Ishikawa (cell line): ENCODE measurements at regions not wholly inside any gene's neighbourhood (a gene's known extent, or its start where the extent isn't known, plus 50 kb on each side); places are given as distances from the start of the nearest gene placed in this dataset.

Source experiments
- CEBPB ChIP-seq: IDR thresholded peaks from 2 replicates; pipeline ENCODE4 v1.6.1; 2012
- CREB1 ChIP-seq: IDR thresholded peaks from 2 replicates; pipeline ENCODE4 v1.6.1; 2012; ENCODE audit warnings: low read depth
- EGR1 ChIP-seq: IDR thresholded peaks from 2 replicates; pipeline ENCODE4 v1.6.1; 2012
- EP300 ChIP-seq: IDR thresholded peaks from 2 replicates; pipeline ENCODE4 v1.6.1; 2012; ENCODE audit warnings: borderline replicate concordance
- FOXM1 ChIP-seq: IDR thresholded peaks from 2 replicates; pipeline ENCODE4 v1.6.1; 2012; ENCODE audit warnings: low read depth, borderline replicate concordance
- NFIC ChIP-seq: IDR thresholded peaks from 2 replicates; pipeline ENCODE4 v1.6.1; 2012
- RAD21 ChIP-seq: IDR thresholded peaks from 2 replicates; pipeline ENCODE4 v1.6.1; 2012; ENCODE audit warnings: low read depth
- TAF1 ChIP-seq: IDR thresholded peaks from 2 replicates; pipeline ENCODE4 v1.6.1; 2012; ENCODE audit warnings: low read depth, mild to moderate bottlenecking
- TCF12 ChIP-seq: IDR thresholded peaks from 2 replicates; pipeline ENCODE4 v1.6.1; 2012; ENCODE audit warnings: low read depth
- TEAD4 ChIP-seq: IDR thresholded peaks from 2 replicates; pipeline ENCODE4 v1.6.1; 2012
- YY1 ChIP-seq: IDR thresholded peaks from 2 replicates; pipeline ENCODE4 v1.6.1; 2012; ENCODE audit warnings: low read depth
- ZBTB7A ChIP-seq: IDR thresholded peaks from 2 replicates; pipeline ENCODE4 v1.6.1; 2012; ENCODE audit warnings: low read depth
- TF ChIP-seq, protein P1 (sequence below): IDR thresholded peaks from 2 replicates; pipeline ENCODE4 v1.6.1; 2012
- TF ChIP-seq, protein P2 (sequence below): IDR thresholded peaks from 2 replicates; pipeline ENCODE4 v1.6.1; 2012
- TF ChIP-seq, protein P3 (sequence below): IDR thresholded peaks from 2 replicates; pipeline ENCODE4 v1.6.1; 2012; ENCODE audit warnings: low read depth, mild to moderate bottlenecking

DNA sequence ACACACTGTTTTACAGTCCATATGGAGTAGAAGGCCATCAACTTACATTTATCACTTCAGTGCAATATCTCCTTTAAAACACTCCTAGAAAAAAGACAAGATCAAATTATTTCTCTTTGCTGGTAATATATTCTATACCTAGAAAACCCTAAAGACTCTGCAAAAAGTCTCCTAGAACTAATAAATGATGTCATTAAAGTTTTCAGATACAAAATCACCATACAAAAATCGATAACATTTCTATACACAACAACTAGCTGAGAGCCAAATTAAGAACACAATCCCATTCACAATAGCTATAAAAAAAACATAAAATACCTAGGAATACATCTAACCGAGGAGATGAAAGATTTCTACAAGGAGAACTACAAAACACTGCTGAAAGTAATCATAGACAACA, 300.3 kb downstream of the CETN3 start:
- no peak for TF ChIP-seq TEAD4
- TF ChIP-seq, protein P1, sequence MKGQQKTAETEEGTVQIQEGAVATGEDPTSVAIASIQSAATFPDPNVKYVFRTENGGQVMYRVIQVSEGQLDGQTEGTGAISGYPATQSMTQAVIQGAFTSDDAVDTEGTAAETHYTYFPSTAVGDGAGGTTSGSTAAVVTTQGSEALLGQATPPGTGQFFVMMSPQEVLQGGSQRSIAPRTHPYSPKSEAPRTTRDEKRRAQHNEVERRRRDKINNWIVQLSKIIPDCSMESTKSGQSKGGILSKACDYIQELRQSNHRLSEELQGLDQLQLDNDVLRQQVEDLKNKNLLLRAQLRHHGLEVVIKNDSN, result no peak
- TF ChIP-seq TAF1, result no peak
- TF ChIP-seq CEBPB, result no peak
- no peak for TF ChIP-seq EGR1
- TF ChIP-seq RAD21, result no peak
- TF ChIP-seq, protein P2, sequence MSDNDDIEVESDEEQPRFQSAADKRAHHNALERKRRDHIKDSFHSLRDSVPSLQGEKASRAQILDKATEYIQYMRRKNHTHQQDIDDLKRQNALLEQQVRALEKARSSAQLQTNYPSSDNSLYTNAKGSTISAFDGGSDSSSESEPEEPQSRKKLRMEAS, result no peak
- no peak for TF ChIP-seq TCF12
- TF ChIP-seq, protein P3, sequence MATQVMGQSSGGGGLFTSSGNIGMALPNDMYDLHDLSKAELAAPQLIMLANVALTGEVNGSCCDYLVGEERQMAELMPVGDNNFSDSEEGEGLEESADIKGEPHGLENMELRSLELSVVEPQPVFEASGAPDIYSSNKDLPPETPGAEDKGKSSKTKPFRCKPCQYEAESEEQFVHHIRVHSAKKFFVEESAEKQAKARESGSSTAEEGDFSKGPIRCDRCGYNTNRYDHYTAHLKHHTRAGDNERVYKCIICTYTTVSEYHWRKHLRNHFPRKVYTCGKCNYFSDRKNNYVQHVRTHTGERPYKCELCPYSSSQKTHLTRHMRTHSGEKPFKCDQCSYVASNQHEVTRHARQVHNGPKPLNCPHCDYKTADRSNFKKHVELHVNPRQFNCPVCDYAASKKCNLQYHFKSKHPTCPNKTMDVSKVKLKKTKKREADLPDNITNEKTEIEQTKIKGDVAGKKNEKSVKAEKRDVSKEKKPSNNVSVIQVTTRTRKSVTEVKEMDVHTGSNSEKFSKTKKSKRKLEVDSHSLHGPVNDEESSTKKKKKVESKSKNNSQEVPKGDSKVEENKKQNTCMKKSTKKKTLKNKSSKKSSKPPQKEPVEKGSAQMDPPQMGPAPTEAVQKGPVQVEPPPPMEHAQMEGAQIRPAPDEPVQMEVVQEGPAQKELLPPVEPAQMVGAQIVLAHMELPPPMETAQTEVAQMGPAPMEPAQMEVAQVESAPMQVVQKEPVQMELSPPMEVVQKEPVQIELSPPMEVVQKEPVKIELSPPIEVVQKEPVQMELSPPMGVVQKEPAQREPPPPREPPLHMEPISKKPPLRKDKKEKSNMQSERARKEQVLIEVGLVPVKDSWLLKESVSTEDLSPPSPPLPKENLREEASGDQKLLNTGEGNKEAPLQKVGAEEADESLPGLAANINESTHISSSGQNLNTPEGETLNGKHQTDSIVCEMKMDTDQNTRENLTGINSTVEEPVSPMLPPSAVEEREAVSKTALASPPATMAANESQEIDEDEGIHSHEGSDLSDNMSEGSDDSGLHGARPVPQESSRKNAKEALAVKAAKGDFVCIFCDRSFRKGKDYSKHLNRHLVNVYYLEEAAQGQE, result no peak
- TF ChIP-seq EP300, result no peak
- TF ChIP-seq ZBTB7A, result no peak
- no peak for TF ChIP-seq NFIC
- TF ChIP-seq CREB1, result no peak
- no peak for TF ChIP-seq FOXM1
- TF ChIP-seq YY1, result no peak

DNA sequence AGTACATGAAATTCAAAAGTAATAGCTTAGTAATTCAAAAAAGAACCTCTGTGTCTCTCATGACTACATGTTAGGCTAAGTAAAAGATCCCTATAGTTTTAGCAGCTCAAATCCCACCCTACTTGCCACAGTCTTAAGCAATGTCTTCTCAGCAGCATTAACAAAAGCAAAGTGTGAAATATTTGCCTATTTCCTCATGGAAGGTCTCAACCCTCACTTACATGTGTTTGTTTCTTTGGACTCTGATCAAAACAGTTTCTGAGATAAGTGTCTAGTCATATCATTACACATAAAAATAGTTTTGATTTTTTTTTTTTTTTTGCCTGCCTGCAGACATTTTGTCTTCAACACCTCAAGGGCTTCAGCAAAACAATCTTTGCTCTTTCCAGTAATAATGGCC, 310.5 kb downstream of the CETN3 start:
- TF ChIP-seq YY1 (no peak), CEBPB (no peak), CREB1 (no peak), TEAD4 (no peak), TCF12 (no peak), TAF1 (no peak), ZBTB7A (no peak), EGR1 (no peak), RAD21 (no peak), NFIC (no peak), FOXM1 (no peak)
- TF ChIP-seq, protein P1, result no peak
- TF ChIP-seq, protein P3, result no peak
- TF ChIP-seq, protein P2, result no peak

DNA sequence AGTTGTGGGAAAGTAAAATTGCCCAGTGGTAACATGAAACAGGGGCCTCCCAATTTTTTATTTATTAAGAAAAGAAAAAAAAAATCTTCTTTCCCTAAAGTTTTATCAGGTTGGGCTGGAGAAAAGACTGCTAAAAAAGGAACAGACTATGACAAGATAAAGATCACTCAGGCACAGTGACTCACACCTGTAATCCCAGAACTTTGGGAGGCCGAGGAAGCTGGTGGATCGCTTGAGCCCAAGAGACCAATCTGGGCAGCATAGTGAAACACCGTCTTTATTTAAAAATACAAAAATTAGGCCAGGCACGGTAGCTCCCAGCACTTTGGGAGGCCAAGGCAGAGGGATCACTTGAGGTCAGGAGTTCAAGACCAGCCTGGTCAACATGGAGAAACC, 312.5 kb downstream of the CETN3 start:
- TF ChIP-seq YY1 (no peak), NFIC (no peak)

DNA sequence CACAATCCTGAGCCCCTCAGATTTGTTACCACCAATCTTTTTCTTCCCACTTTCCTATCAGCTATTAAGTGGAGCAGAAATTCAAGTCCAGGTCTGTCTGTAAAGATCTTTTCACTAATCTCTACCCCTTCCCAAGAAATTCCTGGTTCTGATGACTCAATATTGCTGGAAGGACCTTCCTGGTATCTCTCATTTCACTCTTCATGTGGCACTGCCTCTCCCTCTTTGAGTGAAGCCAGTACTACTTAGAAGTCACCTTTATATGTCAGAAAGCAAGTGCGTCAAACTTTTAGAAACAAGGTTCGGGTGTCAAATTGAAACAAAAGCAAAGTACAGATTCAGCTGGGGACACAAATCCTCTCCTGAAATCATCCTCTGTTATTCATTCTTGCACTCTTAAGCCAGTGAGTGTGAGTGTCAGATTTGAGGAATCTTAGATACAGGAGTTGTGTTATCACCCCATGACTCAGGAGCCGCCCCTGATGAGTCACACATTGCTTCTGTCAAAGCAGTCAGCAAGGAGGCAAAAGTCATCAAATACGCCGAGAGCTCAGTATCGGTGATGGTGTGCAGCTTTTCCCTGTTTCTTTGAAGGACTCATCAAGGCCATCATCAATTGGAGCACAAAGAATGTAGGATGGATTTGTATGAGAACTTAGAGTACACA, 313.0 kb downstream of the CETN3 start:
- TF ChIP-seq, protein P2, result no peak
- no peak for TF ChIP-seq CEBPB
- no peak for TF ChIP-seq TAF1
- no peak for TF ChIP-seq TCF12
- TF ChIP-seq ZBTB7A, result no peak
- TF ChIP-seq, protein P1, result no peak
- TF ChIP-seq, protein P3, result no peak
- no peak for TF ChIP-seq YY1
- TF ChIP-seq CREB1, result no peak
- no peak for TF ChIP-seq RAD21
- TF ChIP-seq TEAD4, result no peak
- no peak for TF ChIP-seq FOXM1
- no peak for TF ChIP-seq EP300
- TF ChIP-seq NFIC, result no peak
- no peak for TF ChIP-seq EGR1
